ENCODE measurements at regions not wholly inside any gene's neighbourhood (a gene's known extent, or its start where the extent isn't known, plus 50 kb on each side); places are given as distances from the start of the nearest gene placed in this dataset.

DNA sequence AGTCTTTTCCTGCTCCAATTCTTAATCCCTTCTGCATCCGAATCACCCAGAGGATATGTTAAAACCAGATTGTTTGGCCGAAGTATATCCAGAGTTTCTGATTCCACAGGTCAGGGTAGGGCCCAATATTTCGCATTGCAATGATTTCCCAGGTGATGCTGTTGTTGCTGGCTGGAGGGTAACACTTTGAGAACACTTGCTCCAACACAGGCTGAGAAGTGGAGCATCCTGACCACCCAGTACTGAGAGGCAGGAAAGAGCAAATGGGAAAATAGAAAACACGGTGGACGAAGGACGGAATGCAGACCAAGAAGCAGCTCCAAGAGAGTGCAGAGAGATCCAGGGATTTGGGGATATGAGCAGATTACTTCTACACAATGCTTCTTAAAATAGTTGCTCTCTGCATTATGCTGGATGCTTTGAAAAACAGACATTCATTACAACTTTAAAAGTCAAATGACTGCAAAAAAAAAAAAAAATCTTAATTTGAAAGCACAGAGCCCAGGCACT lies 362.2 kb upstream of the SLC14A2 start (continued):
- TF ChIP-seq, protein P1, sequence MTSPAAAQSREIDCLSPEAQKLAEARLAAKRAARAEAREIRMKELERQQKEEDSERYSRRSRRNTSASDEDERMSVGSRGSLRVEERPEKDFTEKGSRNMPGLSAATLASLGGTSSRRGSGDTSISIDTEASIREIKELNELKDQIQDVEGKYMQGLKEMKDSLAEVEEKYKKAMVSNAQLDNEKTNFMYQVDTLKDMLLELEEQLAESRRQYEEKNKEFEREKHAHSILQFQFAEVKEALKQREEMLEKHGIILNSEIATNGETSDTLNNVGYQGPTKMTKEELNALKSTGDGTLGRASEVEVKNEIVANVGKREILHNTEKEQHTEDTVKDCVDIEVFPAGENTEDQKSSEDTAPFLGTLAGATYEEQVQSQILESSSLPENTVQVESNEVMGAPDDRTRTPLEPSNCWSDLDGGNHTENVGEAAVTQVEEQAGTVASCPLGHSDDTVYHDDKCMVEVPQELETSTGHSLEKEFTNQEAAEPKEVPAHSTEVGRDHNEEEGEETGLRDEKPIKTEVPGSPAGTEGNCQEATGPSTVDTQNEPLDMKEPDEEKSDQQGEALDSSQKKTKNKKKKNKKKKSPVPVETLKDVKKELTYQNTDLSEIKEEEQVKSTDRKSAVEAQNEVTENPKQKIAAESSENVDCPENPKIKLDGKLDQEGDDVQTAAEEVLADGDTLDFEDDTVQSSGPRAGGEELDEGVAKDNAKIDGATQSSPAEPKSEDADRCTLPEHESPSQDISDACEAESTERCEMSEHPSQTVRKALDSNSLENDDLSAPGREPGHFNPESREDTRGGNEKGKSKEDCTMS (CRISPR knock-in tag; conservative IDR thresholded peaks at IDR 0.05): no peak
- TF ChIP-seq ZNF30 (CRISPR knock-in tag; IDR thresholded peaks at IDR 0.05) (no peak), TOE1 (CRISPR knock-in tag; IDR thresholded peaks at IDR 0.05) (no peak), SMARCC2 (IDR thresholded peaks at IDR 0.05) (no peak), MEIS2 (CRISPR knock-in tag; IDR thresholded peaks at IDR 0.05) (no peak), ELF3 (CRISPR knock-in tag; IDR thresholded peaks at IDR 0.05) (no peak), SMYD3 (CRISPR knock-in tag; IDR thresholded peaks at IDR 0.05) (no peak)
- TF ChIP-seq, protein P2, sequence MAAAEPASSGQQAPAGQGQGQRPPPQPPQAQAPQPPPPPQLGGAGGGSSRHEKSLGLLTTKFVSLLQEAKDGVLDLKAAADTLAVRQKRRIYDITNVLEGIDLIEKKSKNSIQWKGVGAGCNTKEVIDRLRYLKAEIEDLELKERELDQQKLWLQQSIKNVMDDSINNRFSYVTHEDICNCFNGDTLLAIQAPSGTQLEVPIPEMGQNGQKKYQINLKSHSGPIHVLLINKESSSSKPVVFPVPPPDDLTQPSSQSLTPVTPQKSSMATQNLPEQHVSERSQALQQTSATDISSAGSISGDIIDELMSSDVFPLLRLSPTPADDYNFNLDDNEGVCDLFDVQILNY (CRISPR knock-in tag; conservative IDR thresholded peaks at IDR 0.05): no peak

DNA sequence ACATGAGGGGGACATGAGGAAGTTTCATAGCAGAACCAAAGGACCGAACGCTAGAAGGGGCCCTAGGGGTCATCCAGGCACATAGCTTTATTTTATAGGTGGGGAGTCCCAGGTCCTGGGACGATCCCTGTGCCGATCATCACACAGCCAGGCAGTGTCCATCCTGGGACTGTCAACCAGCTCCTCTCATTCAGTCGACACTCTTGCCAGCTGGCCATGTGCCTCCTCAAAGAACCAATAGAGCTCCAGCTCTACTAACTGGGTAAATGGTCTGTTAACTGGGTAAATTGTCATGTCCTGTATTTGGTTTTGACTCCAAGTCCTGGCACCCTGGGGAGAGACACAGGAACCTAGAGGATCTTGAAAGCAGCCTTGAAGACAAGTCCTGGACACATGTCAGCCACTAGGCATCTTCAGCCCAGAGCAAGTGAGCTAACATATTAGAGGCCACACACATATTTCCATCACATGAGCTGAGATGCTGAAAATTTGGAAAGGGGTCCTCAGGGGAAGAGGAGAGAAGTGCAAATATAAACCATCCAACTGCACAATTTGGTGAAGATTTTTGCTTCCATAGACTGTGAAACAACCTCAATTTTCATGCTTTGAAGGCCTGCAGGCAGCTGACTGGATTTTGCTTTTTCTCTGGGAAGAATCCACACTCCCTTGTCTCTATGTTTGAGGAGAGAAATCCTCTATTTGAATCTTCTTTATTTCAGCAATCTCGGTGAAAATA lies 361.1 kb upstream of the SLC14A2 start:
- no peak overlapping the region for H3K9ac ChIP-seq (ENCODE audit: insufficient read depth, low read depth, low read length)
- no peak overlapping the region for H3K27ac ChIP-seq (ENCODE audit: extremely low read length, insufficient read depth, low read length)
- H3K9me3 ChIP-seq (ENCODE audit: low read length): no peaks in the 10 kb centered on the region
- no peak for FAIRE-seq
- H3K79me2 ChIP-seq (ENCODE audit: insufficient read depth, low read length): no peaks in the 10 kb centered on the region
- no peaks in the 10 kb centered on the region for H3K27me3 ChIP-seq (ENCODE audit: control insufficient read depth in 1 of 2, insufficient read depth in 2 of 2, low read length in 2 of 2)
- H4K20me1 ChIP-seq (ENCODE audit: insufficient read depth, low read length): no peaks in the 10 kb centered on the region
- ATAC-seq: no peak
- CTCF ChIA-PET (ENCODE audit: low intra/inter-chr PET ratio, low total read pairs): no interaction called here
- POLR2A ChIA-PET: no interaction called here
- no peaks in the 10 kb centered on the region for H3K4me1 ChIP-seq (ENCODE audit: insufficient read depth, low read length)
- intact Hi-C loops (cut with micrococcal nuclease; ENCODE audit: unreplicated experiment): no loop called here
- H3K36me3 ChIP-seq (replicated peaks in 1 of 2; ENCODE audit: control insufficient read depth in 1 of 2, insufficient read depth in 2 of 2, low read length in 2 of 2): no peaks in the 10 kb centered on the region
- WGBS (ENCODE audit: low lambda C conversion rate): 3% methylated on average over 4 of the region's 6 CpGs
- no peak for DNase-seq (ENCODE audit: low spot score)
- no peak overlapping the region for H2AFZ ChIP-seq (ENCODE audit: low read length)
- H3K4me2 ChIP-seq (ENCODE audit: low read depth, low read length): no peak overlapping the region
- in situ Hi-C loops (cut with HindIII; ENCODE audit: extremely low pct_ligation_motif_present, low pct_unique_long_range_greater_than_20kb): no loop called here
- no TSS peak for BruUV-seq (replicated peaks)
- H3K4me3 ChIP-seq (replicated peaks in 1 of 3; ENCODE audit: insufficient read depth in 1 of 3, low read depth in 2 of 3, low read length in 3 of 3): no peak overlapping the region
- TF ChIP-seq TCF12 (IDR thresholded peaks at IDR 0.05): no peak
- no peak for TF ChIP-seq TCF12 (CRISPR knock-in tag; IDR thresholded peaks at IDR 0.05)
- no peak for TF ChIP-seq SIN3B (IDR thresholded peaks at IDR 0.05; ENCODE audit: low read length)
- TF ChIP-seq ZNF230 (CRISPR knock-in tag; IDR thresholded peaks at IDR 0.05): no peak
- TF ChIP-seq, protein P3, sequence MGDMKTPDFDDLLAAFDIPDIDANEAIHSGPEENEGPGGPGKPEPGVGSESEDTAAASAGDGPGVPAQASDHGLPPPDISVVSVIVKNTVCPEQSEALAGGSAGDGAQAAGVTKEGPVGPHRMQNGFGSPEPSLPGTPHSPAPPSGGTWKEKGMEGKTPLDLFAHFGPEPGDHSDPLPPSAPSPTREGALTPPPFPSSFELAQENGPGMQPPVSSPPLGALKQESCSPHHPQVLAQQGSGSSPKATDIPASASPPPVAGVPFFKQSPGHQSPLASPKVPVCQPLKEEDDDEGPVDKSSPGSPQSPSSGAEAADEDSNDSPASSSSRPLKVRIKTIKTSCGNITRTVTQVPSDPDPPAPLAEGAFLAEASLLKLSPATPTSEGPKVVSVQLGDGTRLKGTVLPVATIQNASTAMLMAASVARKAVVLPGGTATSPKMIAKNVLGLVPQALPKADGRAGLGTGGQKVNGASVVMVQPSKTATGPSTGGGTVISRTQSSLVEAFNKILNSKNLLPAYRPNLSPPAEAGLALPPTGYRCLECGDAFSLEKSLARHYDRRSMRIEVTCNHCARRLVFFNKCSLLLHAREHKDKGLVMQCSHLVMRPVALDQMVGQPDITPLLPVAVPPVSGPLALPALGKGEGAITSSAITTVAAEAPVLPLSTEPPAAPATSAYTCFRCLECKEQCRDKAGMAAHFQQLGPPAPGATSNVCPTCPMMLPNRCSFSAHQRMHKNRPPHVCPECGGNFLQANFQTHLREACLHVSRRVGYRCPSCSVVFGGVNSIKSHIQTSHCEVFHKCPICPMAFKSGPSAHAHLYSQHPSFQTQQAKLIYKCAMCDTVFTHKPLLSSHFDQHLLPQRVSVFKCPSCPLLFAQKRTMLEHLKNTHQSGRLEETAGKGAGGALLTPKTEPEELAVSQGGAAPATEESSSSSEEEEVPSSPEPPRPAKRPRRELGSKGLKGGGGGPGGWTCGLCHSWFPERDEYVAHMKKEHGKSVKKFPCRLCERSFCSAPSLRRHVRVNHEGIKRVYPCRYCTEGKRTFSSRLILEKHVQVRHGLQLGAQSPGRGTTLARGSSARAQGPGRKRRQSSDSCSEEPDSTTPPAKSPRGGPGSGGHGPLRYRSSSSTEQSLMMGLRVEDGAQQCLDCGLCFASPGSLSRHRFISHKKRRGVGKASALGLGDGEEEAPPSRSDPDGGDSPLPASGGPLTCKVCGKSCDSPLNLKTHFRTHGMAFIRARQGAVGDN (CRISPR knock-in tag; IDR thresholded peaks at IDR 0.05): no peak
- no peak for TF ChIP-seq CC2D1A (CRISPR knock-in tag; IDR thresholded peaks at IDR 0.05)
- TF ChIP-seq, protein P4, sequence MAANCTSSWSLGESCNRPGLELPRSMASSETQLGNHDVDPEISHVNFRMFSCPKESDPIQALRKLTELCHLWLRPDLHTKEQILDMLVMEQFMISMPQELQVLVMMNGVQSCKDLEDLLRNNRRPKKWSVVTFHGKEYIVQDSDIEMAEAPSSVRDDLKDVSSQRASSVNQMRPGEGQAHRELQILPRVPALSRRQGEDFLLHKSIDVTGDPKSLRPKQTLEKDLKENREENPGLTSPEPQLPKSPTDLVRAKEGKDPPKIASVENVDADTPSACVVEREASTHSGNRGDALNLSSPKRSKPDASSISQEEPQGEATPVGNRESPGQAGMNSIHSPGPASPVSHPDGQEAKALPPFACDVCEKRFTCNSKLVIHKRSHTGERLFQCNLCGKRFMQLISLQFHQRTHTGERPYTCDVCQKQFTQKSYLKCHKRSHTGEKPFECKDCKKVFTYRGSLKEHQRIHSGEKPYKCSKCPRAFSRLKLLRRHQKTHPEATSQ (CRISPR knock-in tag; IDR thresholded peaks at IDR 0.05; ENCODE audit: borderline replicate concordance): no peak
